Suprapubic skin (tissue), 4 donors: ENCODE measurements at regions not wholly inside any gene's neighbourhood (a gene's known extent, or its start where the extent isn't known, plus 50 kb on each side); places are given as distances from the start of the nearest gene placed in this dataset.

Experiments used
- DNase-seq, 2 donors: peaks; one replicate each; pipeline ENCODE4 v3.0.0-alpha.2; 2019; ENCODE audit warnings: low spot score in 2 of 2
- H3K27ac ChIP-seq: fragments of 200-600 bp; sonication (generic); one replicate; pipeline ENCODE4 v1.5.1; 2019
- H3K27me3 ChIP-seq: fragments of 200-600 bp; sonication (generic); one replicate; pipeline ENCODE4 v1.5.1; 2019
- H3K36me3 ChIP-seq: fragments of 200-600 bp; sonication (generic); one replicate; pipeline ENCODE4 v1.5.1; 2019
- H3K4me1 ChIP-seq: fragments of 200-600 bp; sonication (generic); one replicate; pipeline ENCODE4 v1.5.1; 2019
- H3K4me3 ChIP-seq: fragments of 200-600 bp; sonication (generic); one replicate; pipeline ENCODE4 v1.5.1; 2019; ENCODE audit warnings: mild to moderate bottlenecking
- H3K9me3 ChIP-seq: fragments of 200-600 bp; sonication (generic); one replicate; pipeline ENCODE4 v1.5.1; 2019
- EP300 ChIP-seq: sonication (generic); formaldehyde crosslinking; IDR thresholded peaks from one replicate; pipeline ENCODE4 v1.6.1; 2017; ENCODE audit warnings: antibody characterized with exemption
- POLR2A ChIP-seq, 2 donors: fragments of 450-650 bp; IDR thresholded peaks; one replicate each; pipeline ENCODE4 v1.6.1; 2017; ENCODE audit warnings: antibody characterized with exemption in 2 of 2, mild to moderate bottlenecking in 2 of 2, moderate library complexity in 2 of 2
- POLR2AphosphoS5 ChIP-seq, 3 donors: sonication (generic); formaldehyde crosslinking; IDR thresholded peaks; one replicate each; pipeline ENCODE4 v1.6.1; 2017; ENCODE audit warnings: antibody characterized with exemption in 3 of 3
- WGBS: methylation state at CpG from one replicate; pipeline ENCODE4 v1.1.5; 2018; 5-methylcytosine and 5-hydroxymethylcytosine counted together
- TF ChIP-seq, protein P1 (sequence below), 2 donors: fragments of 200-600 bp in 1 of 2; fragments of 450-650 bp in 1 of 2; sonication (generic) in 1 of 2; IDR thresholded peaks; one replicate each; pipeline ENCODE4 v1.5.1; 2016 to 2019; ENCODE audit warnings: antibody characterized with exemption in 2 of 2, mild to moderate bottlenecking in 1 of 2, moderate library complexity in 1 of 2

DNA sequence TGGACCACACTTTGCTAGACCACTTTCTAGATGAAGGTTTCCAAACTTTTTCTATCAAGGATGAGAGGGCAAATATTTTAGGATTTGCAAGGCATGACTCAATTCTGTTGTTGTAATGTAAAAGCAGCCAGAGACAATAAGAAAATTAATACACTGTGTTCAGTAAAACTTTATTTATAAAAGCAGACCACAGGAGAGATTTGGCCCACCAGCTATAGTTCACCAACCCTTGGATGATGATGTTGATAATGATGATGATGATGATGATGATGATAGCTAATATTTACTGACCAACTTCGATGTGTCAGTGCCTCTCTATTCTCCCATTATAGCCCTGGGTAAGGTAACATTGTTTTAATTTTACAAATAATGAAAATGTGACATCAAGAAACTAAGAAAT, 156.5 kb downstream of the BTG1 start:
- no peak overlapping the region for H3K27ac ChIP-seq
- H3K27me3 ChIP-seq: no peaks in the 10 kb centered on the region
- H3K4me1 ChIP-seq: peaks cover 21% of the 10 kb centered on the region
- H3K9me3 ChIP-seq: no peaks in the 10 kb centered on the region
- H3K36me3 ChIP-seq: no peaks in the 10 kb centered on the region
- no peak for DNase-seq
- WGBS: 83% methylated on average over 1 of the region's 1 CpG
- TF ChIP-seq POLR2A (IDR thresholded peaks at IDR 0.05) (no peak), POLR2AphosphoS5 (IDR thresholded peaks at IDR 0.05) (no peak), EP300 (no peak)
- TF ChIP-seq, protein P1, sequence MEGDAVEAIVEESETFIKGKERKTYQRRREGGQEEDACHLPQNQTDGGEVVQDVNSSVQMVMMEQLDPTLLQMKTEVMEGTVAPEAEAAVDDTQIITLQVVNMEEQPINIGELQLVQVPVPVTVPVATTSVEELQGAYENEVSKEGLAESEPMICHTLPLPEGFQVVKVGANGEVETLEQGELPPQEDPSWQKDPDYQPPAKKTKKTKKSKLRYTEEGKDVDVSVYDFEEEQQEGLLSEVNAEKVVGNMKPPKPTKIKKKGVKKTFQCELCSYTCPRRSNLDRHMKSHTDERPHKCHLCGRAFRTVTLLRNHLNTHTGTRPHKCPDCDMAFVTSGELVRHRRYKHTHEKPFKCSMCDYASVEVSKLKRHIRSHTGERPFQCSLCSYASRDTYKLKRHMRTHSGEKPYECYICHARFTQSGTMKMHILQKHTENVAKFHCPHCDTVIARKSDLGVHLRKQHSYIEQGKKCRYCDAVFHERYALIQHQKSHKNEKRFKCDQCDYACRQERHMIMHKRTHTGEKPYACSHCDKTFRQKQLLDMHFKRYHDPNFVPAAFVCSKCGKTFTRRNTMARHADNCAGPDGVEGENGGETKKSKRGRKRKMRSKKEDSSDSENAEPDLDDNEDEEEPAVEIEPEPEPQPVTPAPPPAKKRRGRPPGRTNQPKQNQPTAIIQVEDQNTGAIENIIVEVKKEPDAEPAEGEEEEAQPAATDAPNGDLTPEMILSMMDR (IDR thresholded peaks at IDR 0.05): no peak
- H3K4me3 ChIP-seq: no peak overlapping the region

DNA sequence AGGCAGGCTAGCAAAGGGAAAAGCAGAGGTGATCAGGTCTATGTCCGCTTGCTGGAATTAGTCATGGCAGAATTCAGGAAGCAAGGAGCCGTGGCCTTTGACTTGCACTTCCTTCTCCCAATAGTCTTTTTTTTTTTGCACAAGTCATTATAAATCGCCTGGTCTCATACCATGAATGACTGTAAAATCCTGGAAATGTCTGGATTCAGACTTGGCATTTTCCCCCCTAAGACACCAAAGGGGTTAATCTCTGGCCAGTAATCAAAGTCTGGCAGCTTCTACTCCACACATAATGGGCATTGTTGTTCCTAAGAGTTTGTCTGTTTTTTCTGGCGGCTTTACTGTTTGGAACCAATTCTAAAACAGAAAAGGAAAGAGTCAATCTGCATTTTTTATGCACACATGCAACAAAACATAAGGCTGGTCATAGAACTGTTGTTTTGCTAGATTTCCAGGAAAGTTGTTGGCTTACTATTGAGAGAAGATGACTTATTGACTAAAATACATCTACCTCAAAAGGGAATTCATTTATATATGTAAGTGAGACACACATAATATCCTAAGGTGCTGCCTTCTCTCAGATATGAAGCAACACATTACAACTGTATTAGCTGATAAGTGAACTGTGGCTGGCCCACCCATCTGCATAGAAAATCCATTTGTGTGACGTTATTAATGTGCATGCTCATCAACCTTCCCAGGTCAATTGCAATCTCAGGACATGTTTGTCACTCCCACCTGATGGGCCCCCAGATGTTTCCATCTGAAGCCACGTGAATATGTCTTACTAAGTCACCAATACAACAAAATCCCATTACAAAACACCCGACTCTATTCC, 157.3 kb downstream of the BTG1 start:
- 76% methylated on average over 7 of the region's 7 CpGs for WGBS
- Histone ChIP-seq H3K27me3 (no peaks in the 10 kb centered on the region), H3K27ac (no peak overlapping the region), H3K4me3 (no peak overlapping the region), H3K4me1 (peaks cover 17% of the 10 kb centered on the region), H3K9me3 (no peaks in the 10 kb centered on the region), H3K36me3 (no peaks in the 10 kb centered on the region)
- no peak for TF ChIP-seq EP300
- no peak for TF ChIP-seq POLR2AphosphoS5 (IDR thresholded peaks at IDR 0.05)
- TF ChIP-seq, protein P1 (IDR thresholded peaks at IDR 0.05): no peak
- no peak for TF ChIP-seq POLR2A (IDR thresholded peaks at IDR 0.05)
- no peak for DNase-seq

DNA sequence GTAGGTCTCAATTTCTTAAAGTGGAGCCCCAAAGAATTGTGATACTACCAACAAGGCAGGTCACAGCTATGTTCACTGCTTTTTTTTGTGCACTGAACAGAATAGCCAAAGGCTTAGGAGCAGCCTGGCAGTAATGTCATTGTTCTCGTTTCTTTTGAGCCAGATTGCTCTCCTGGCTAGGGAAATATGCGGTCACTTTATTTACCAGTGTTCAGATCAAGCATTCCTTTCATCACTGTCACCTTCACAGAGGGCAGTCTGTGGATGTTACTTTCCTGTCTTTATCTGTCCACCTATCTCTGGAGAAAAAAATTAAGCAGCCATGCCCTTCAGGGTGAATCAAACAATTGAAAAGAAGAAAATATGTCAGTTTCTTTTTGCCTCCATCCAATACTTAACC, 159.6 kb downstream of the BTG1 start:
- H3K4me1 ChIP-seq: peaks cover 17% of the 10 kb centered on the region
- no peaks in the 10 kb centered on the region for H3K36me3 ChIP-seq
- no peak for DNase-seq
- no peaks in the 10 kb centered on the region for H3K27me3 ChIP-seq
- WGBS: 51% methylated on average over 2 of the region's 2 CpGs
- no peak overlapping the region for H3K27ac ChIP-seq
- no peaks in the 10 kb centered on the region for H3K9me3 ChIP-seq
- no peak for TF ChIP-seq EP300
- no peak for TF ChIP-seq POLR2A (IDR thresholded peaks at IDR 0.05)
- TF ChIP-seq, protein P1 (IDR thresholded peaks at IDR 0.05): no peak
- no peak for TF ChIP-seq POLR2AphosphoS5 (IDR thresholded peaks at IDR 0.05)
- H3K4me3 ChIP-seq: no peak overlapping the region

DNA sequence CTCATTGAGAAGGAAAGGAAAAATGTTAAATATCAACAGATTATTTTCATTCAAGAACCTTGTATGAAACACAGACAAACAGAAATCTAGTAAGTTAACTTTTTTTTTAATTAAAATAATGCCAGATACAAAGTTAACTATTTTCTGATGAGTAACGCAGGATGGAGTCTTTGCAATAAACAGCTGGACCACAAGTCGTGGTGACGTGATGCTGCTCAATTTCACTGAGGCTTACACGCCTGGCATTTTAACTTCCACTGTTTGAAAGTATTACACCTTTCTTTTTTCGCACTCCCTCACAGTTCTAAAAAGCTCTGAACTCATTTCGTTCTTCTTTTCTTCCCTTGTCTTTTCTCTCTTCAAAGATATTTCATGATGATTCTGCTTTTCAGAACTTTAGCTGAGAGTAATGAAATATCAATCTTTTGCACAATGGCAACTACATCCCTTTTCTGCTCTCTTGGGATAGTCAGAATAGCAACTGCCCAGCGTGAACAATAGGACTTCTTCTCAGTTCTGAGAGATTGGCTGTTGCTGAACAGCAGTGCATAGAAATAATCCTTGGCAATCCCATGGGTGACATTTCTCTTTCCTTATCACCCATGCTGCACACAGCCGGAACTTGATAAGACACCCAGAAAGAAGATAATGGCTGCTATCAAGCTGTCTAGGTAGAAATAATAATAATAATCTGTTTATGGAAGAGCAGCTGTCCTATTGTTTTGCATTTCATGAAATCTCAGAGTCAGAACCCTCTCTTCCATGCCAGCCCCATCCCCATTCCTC, 160.5 kb downstream of the BTG1 start:
- Histone ChIP-seq H3K27ac (no peak overlapping the region), H3K4me3 (no peak overlapping the region), H3K9me3 (no peaks in the 10 kb centered on the region), H3K36me3 (no peaks in the 10 kb centered on the region), H3K27me3 (no peaks in the 10 kb centered on the region), H3K4me1 (peaks cover 17% of the 10 kb centered on the region)
- WGBS: 59% methylated on average over 8 of the region's 8 CpGs
- DNase-seq: no peak
- TF ChIP-seq, protein P1 (IDR thresholded peaks at IDR 0.05): no peak
- TF ChIP-seq POLR2AphosphoS5 (IDR thresholded peaks at IDR 0.05) (no peak), EP300 (no peak), POLR2A (IDR thresholded peaks at IDR 0.05) (no peak)

DNA sequence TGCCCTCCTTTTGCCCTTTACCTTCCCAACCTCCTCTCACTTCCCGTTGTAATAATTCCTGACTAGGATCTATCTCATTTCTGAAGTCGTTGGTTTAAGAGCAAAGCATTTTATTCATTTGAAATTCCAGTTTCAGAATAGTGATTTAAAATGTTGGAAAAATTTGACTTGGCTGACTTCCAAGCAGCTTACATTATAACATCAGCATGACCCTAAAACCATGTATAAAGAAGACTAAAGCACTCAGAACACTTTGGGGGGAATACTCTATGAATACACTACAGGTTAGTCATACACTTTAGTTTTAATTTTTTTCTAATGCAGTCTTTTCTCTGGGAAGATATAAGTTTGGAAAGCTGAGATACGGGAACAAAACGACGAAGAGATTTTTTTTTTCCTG, 161.1 kb downstream of the BTG1 start:
- Histone ChIP-seq H3K27me3 (no peaks in the 10 kb centered on the region), H3K27ac (no peak overlapping the region), H3K9me3 (no peaks in the 10 kb centered on the region), H3K4me3 (no peak overlapping the region), H3K4me1 (peaks cover 17% of the 10 kb centered on the region), H3K36me3 (no peaks in the 10 kb centered on the region)
- DNase-seq: no peak
- 55% methylated on average over 5 of the region's 5 CpGs for WGBS
- TF ChIP-seq, protein P1 (IDR thresholded peaks at IDR 0.05): no peak
